ENCODE measurements at regions not wholly inside any gene's neighbourhood (a gene's known extent, or its start where the extent isn't known, plus 50 kb on each side); places are given as distances from the start of the nearest gene placed in this dataset.

- intact Hi-C loops (cut with micrococcal nuclease) (no loop called here), dilution Hi-C loops (cut with MboI; ENCODE audit: extremely low pct_ligation_motif_present, low sequenced_read_pairs) (no loop called here)
- Histone ChIP-seq H3K9me3 (replicated peaks; ENCODE audit: control insufficient read depth, insufficient read depth, low read length) (no peaks in the 10 kb centered on the region), H4K20me1 (replicated peaks; ENCODE audit: control insufficient read depth, extremely low read depth, insufficient read depth, low read length) (no peaks in the 10 kb centered on the region), H3K4me1 (ENCODE audit: control insufficient read depth, extremely low read depth, insufficient read depth, low read length) (no peaks in the 10 kb centered on the region), H3K79me2 (ENCODE audit: control insufficient read depth, insufficient read depth, low read length) (no peaks in the 10 kb centered on the region), H3K36me3 (ENCODE audit: control insufficient read depth in 2 of 2, extremely low read depth in 1 of 2, insufficient read depth in 2 of 2, low read length in 2 of 2) (no peaks in the 10 kb centered on the region), H3K9me1 (replicated peaks; ENCODE audit: control insufficient read depth, extremely low read depth, insufficient read depth, low read length) (no peaks in the 10 kb centered on the region), H3K4me2 (ENCODE audit: insufficient read depth, low read length) (no peak overlapping the region), H3K27ac (ENCODE audit: insufficient read depth, low read depth, low read length) (no peak overlapping the region), H3K4me3 (replicated peaks in 1 of 3; ENCODE audit: insufficient read depth in 1 of 3, low read depth in 1 of 3, low read length in 3 of 3) (no peak overlapping the region), H3K27me3 (ENCODE audit: control insufficient read depth in 2 of 2, insufficient read depth in 2 of 2, low read length in 2 of 2) (peaks cover 0 to 2% of the 10 kb centered on the region in 2 experiments), H3K9ac (replicated peaks; ENCODE audit: extremely low read depth, insufficient read depth, low read length) (no peak overlapping the region), H2AFZ (ENCODE audit: low read depth, low read length) (no peak overlapping the region)
- CTCF ChIA-PET: interaction anchor here (0.7 kb wide), 1 partner anchor 9 kb away, joined by 3 read pairs; no protein-coding TSS in a partner anchor
- DNase-seq (ENCODE audit: low read depth, low spot score): no peak
- no TSS peak for BruUV-seq (replicated peaks)
- POLR2A ChIA-PET: no interaction called here
- no peak for FAIRE-seq
- TF ChIP-seq POLR2AphosphoS5 (IDR thresholded peaks at IDR 0.05; ENCODE audit: insufficient read depth, low read depth, low read length): no peak
- no peak for TF ChIP-seq CTCF (IDR thresholded peaks at IDR 0.05; ENCODE audit: extremely low read depth in 1 of 2, insufficient read depth in 1 of 2, low read depth in 1 of 2, low read length in 2 of 2)
- TF ChIP-seq EZH2 (IDR thresholded peaks at IDR 0.05; ENCODE audit: borderline replicate concordance, low read depth, low read length, severe bottlenecking): no peak
- TF ChIP-seq MAX (IDR thresholded peaks at IDR 0.05; ENCODE audit: insufficient read depth, insufficient read length): no peak
- no peak for TF ChIP-seq FOS (IDR thresholded peaks at IDR 0.05; ENCODE audit: borderline replicate concordance, insufficient read depth, low read length)
Observed at GRCh38 chr4:138310991-138311390, 68.8 kb upstream of the SLC7A11 start.

- Histone ChIP-seq H3K4me1 (ENCODE audit: control insufficient read depth, extremely low read depth, insufficient read depth, low read length) (no peaks in the 10 kb centered on the region), H3K36me3 (ENCODE audit: control insufficient read depth in 2 of 2, extremely low read depth in 1 of 2, insufficient read depth in 2 of 2, low read length in 2 of 2) (no peaks in the 10 kb centered on the region), H3K4me3 (replicated peaks in 1 of 3; ENCODE audit: insufficient read depth in 1 of 3, low read depth in 1 of 3, low read length in 3 of 3) (no peak overlapping the region), H3K9me1 (replicated peaks; ENCODE audit: control insufficient read depth, extremely low read depth, insufficient read depth, low read length) (no peaks in the 10 kb centered on the region), H3K79me2 (ENCODE audit: control insufficient read depth, insufficient read depth, low read length) (no peaks in the 10 kb centered on the region), H3K27me3 (ENCODE audit: control insufficient read depth in 2 of 2, insufficient read depth in 2 of 2, low read length in 2 of 2) (peaks cover 0 to 2% of the 10 kb centered on the region in 2 experiments), H4K20me1 (replicated peaks; ENCODE audit: control insufficient read depth, extremely low read depth, insufficient read depth, low read length) (no peaks in the 10 kb centered on the region), H3K4me2 (ENCODE audit: insufficient read depth, low read length) (no peak overlapping the region), H2AFZ (ENCODE audit: low read depth, low read length) (no peak overlapping the region), H3K27ac (ENCODE audit: insufficient read depth, low read depth, low read length) (no peak overlapping the region), H3K9ac (replicated peaks; ENCODE audit: extremely low read depth, insufficient read depth, low read length) (no peak overlapping the region), H3K9me3 (replicated peaks; ENCODE audit: control insufficient read depth, insufficient read depth, low read length) (no peaks in the 10 kb centered on the region)
- no peak for DNase-seq (ENCODE audit: low read depth, low spot score)
- dilution Hi-C loops (cut with MboI; ENCODE audit: extremely low pct_ligation_motif_present, low sequenced_read_pairs): no loop called here
- no TSS peak for BruUV-seq (replicated peaks)
- TF ChIP-seq MAX (IDR thresholded peaks at IDR 0.05; ENCODE audit: insufficient read depth, insufficient read length) (no peak), FOS (IDR thresholded peaks at IDR 0.05; ENCODE audit: borderline replicate concordance, insufficient read depth, low read length) (no peak), MYC (IDR thresholded peaks at IDR 0.05; ENCODE audit: low read depth, low read length) (no peak)
- CTCF ChIA-PET: interaction anchor here (0.7 kb wide), 1 partner anchor 10 kb away, joined by 3 read pairs; no protein-coding TSS in a partner anchor
- intact Hi-C loops (cut with micrococcal nuclease): no loop called here
- POLR2A ChIA-PET: no interaction called here
- FAIRE-seq: no peak
Observed at GRCh38 chr4:138310498-138310897, 68.3 kb upstream of the SLC7A11 start.
